Brain microvascular endothelial cell (primary cell): ENCODE measurements at regions not wholly inside any gene's neighbourhood (a gene's known extent, or its start where the extent isn't known, plus 50 kb on each side); places are given as distances from the start of the nearest gene placed in this dataset.
A peak's percentile ranks its signal among the peaks of the same experiment; 100 is the strongest.

Experiments used
- DNase-seq: peaks from one replicate; pipeline ENCODE4 v3.0.0-alpha.2; 2020
- H3K27ac ChIP-seq: fragments of 250-450 bp; sonication (Bioruptor Pico); 2 replicates; pipeline ENCODE4 v1.5.1; 2020; ENCODE audit warnings: mild to moderate bottlenecking, moderate library complexity
- H3K27me3 ChIP-seq: fragments of 250-450 bp; sonication (Bioruptor Pico); replicated peaks from 2 replicates; pipeline ENCODE4 v1.5.1; 2020; ENCODE audit warnings: mild to moderate bottlenecking
- H3K36me3 ChIP-seq: fragments of 250-450 bp; sonication (Bioruptor Pico); replicated peaks from 2 replicates; pipeline ENCODE4 v1.5.1; 2020; ENCODE audit warnings: mild to moderate bottlenecking
- H3K4me3 ChIP-seq: 2 replicates; pipeline ENCODE4 v1.5.1; 2011; ENCODE audit warnings: low read depth, mild to moderate bottlenecking, control low read depth, low read length, moderate library complexity
- in situ Hi-C: cut with HindIII; loops from 2 replicates; pipeline ENCODE4 v1.10.0; 2017; ENCODE audit warnings: low sequenced_read_pairs, low pct_ligation_motif_present
- TF ChIP-seq, protein P1 (sequence below): IDR thresholded peaks from 2 replicates; pipeline ENCODE4 v1.5.1; 2011; ENCODE audit warnings: low read depth, mild to moderate bottlenecking, moderate library complexity, low read length, control low read depth, inconsistent platforms; ENCODE audit errors: missing control alignments

- Histone ChIP-seq H3K4me3 (no peak overlapping the region), H3K27me3 (no peaks in the 10 kb centered on the region), H3K27ac (peak overlapping the region; percentile 10), H3K36me3 (no peaks in the 10 kb centered on the region)
- TF ChIP-seq, protein P1, sequence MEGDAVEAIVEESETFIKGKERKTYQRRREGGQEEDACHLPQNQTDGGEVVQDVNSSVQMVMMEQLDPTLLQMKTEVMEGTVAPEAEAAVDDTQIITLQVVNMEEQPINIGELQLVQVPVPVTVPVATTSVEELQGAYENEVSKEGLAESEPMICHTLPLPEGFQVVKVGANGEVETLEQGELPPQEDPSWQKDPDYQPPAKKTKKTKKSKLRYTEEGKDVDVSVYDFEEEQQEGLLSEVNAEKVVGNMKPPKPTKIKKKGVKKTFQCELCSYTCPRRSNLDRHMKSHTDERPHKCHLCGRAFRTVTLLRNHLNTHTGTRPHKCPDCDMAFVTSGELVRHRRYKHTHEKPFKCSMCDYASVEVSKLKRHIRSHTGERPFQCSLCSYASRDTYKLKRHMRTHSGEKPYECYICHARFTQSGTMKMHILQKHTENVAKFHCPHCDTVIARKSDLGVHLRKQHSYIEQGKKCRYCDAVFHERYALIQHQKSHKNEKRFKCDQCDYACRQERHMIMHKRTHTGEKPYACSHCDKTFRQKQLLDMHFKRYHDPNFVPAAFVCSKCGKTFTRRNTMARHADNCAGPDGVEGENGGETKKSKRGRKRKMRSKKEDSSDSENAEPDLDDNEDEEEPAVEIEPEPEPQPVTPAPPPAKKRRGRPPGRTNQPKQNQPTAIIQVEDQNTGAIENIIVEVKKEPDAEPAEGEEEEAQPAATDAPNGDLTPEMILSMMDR: no peak
- DNase-seq: peak; percentile 59
- in situ Hi-C loops: no loop called here
Measured at GRCh38 chr11:47917599-47918369, 62.6 kb upstream of the PTPRJ start.

- no peak overlapping the region for H3K27ac ChIP-seq
- TF ChIP-seq, protein P1: no peak
- H3K4me3 ChIP-seq: no peak overlapping the region
- no peaks in the 10 kb centered on the region for H3K36me3 ChIP-seq
- DNase-seq: no peak
- no peaks in the 10 kb centered on the region for H3K27me3 ChIP-seq
- in situ Hi-C loops: no loop called here
Measured at GRCh38 chr11:47916361-47916841, 64.0 kb upstream of the PTPRJ start.

- H3K4me3 ChIP-seq: no peak overlapping the region
- H3K27me3 ChIP-seq: no peaks in the 10 kb centered on the region
- in situ Hi-C loops: no loop called here
- TF ChIP-seq, protein P1: no peak
- no peak overlapping the region for H3K27ac ChIP-seq
- DNase-seq: no peak
- no peaks in the 10 kb centered on the region for H3K36me3 ChIP-seq
Measured at GRCh38 chr11:47915783-47916182, 64.6 kb upstream of the PTPRJ start.

GRCh38 chr11:47915374-47915773, 65.0 kb upstream of the PTPRJ start:
- H3K27ac ChIP-seq: no peak overlapping the region
- no peaks in the 10 kb centered on the region for H3K27me3 ChIP-seq
- no peak overlapping the region for H3K4me3 ChIP-seq
- no peaks in the 10 kb centered on the region for H3K36me3 ChIP-seq
- in situ Hi-C loops: no loop called here
- DNase-seq: no peak
- TF ChIP-seq, protein P1: no peak

GRCh38 chr11:47914743-47915142, 65.6 kb upstream of the PTPRJ start:
- TF ChIP-seq, protein P1: no peak
- no peak for DNase-seq
- Histone ChIP-seq H3K4me3 (no peak overlapping the region), H3K27ac (no peak overlapping the region), H3K36me3 (no peaks in the 10 kb centered on the region), H3K27me3 (no peaks in the 10 kb centered on the region)
- in situ Hi-C loops: no loop called here
